Panc1 (cell line): ENCODE measurements at regions not wholly inside any gene's neighbourhood (a gene's known extent, or its start where the extent isn't known, plus 50 kb on each side); places are given as distances from the start of the nearest gene placed in this dataset.

Source experiments
- ATAC-seq: fragments of 200-7000 bp; cut with Tn5 transposase; 2 replicates; pipeline ENCODE4 v1.9.1; 2020; ENCODE audit warnings: mild to moderate bottlenecking, moderate library complexity
- BruUV-seq: library from RNA; stranded (reverse); fragments of 400-500 nt; replicated peaks from 2 replicates; lab custom pipeline; 2021; lab: Mats Ljungman, UMichigan
- CTCF ChIA-PET: fragments of 300-600 bp; sonication (Branson Sonifier 250); formaldehyde crosslinking; loops from one replicate; lab custom pipeline; 2022; ENCODE audit warnings: antibody characterized with exemption; lab: Charles Lee
- POLR2A ChIA-PET: fragments of 300-600 bp; sonication (Branson Sonifier 250); formaldehyde crosslinking; loops from one replicate; lab custom pipeline; 2022; ENCODE audit warnings: antibody characterized with exemption; lab: Charles Lee
- DNase-seq: peaks from one replicate; pipeline ENCODE4 v3.0.0-alpha.2; 2010; ENCODE audit warnings: low read depth, low spot score
- H3K27ac ChIP-seq: 2 replicates; pipeline ENCODE4 v1.5.1; 2011; ENCODE audit warnings: mild to moderate bottlenecking, low read length, inconsistent platforms
- H3K27me3 ChIP-seq: fragments of 200-500 bp; sonication (Bioruptor generic); 2 replicates; pipeline ENCODE4 v1.6.0; 2014; ENCODE audit warnings: low read length, inconsistent platforms; ENCODE audit not compliant: control insufficient read depth, insufficient read depth
- H3K36me3 ChIP-seq: fragments of 200-500 bp; sonication (Bioruptor generic); 2 replicates; pipeline ENCODE4 v1.5.1; 2014; ENCODE audit warnings: inconsistent platforms, mild to moderate bottlenecking, low read length, moderate library complexity; ENCODE audit not compliant: control insufficient read depth, insufficient read depth
- H3K4me1 ChIP-seq: 2 replicates; pipeline ENCODE4 v1.5.1; 2011; ENCODE audit warnings: inconsistent platforms, mild to moderate bottlenecking, low read length, moderate library complexity; ENCODE audit not compliant: control insufficient read depth, insufficient read depth
- H3K4me3 ChIP-seq, 2 experiments: 2 replicates each; pipeline ENCODE4 v1.5.1; 2011 to 2012; ENCODE audit warnings: low read depth in 2 of 2, low read length in 2 of 2, mild to moderate bottlenecking in 2 of 2, inconsistent platforms in 1 of 2, moderate library complexity in 1 of 2
- H3K9me3 ChIP-seq: fragments of 200-500 bp; sonication (Bioruptor generic); 2 replicates; pipeline ENCODE4 v1.5.1; 2014; ENCODE audit warnings: low read depth, mild to moderate bottlenecking, inconsistent platforms, low read length, moderate library complexity; ENCODE audit not compliant: control insufficient read depth, insufficient read depth
- CTCF ChIP-seq: fragments of 450-650 bp; IDR thresholded peaks from 2 replicates; pipeline ENCODE4 v1.5.1; 2017; ENCODE audit warnings: mild to moderate bottlenecking
- POLR2AphosphoS5 ChIP-seq: IDR thresholded peaks from 2 replicates; pipeline ENCODE4 v1.6.1; 2012; ENCODE audit warnings: mild to moderate bottlenecking, low read depth, low read length, moderate library complexity
- REST ChIP-seq, 2 experiments: IDR thresholded peaks; 2 replicates each; pipeline ENCODE4 v1.6.1; 2011 to 2012; ENCODE audit warnings: low read depth in 2 of 2, control low read depth in 1 of 2, low read length in 1 of 2, mild to moderate bottlenecking in 1 of 2, moderate library complexity in 1 of 2; ENCODE audit not compliant: insufficient read depth in 1 of 2
- SIN3A ChIP-seq: IDR thresholded peaks from 2 replicates; pipeline ENCODE4 v1.6.1; 2012; ENCODE audit warnings: low read depth, mild to moderate bottlenecking, low read length, moderate library complexity, borderline replicate concordance; ENCODE audit not compliant: insufficient read depth
- TCF7L2 ChIP-seq: IDR thresholded peaks from 2 replicates; pipeline ENCODE4 v1.6.1; 2011; ENCODE audit warnings: mild to moderate bottlenecking, low read depth, low read length, inconsistent platforms
- in situ Hi-C: cut with HindIII; loops from 2 replicates; pipeline ENCODE4 v1.10.0; 2016; ENCODE audit warnings: low sequenced_read_pairs, low pct_unique_long_range_greater_than_20kb
- intact Hi-C: fragments of 100-400 bp; cut with micrococcal nuclease; formaldehyde crosslinking; loops from one replicate; pipeline ENCODE4 v1.10.0; 2022; ENCODE audit not compliant: unreplicated experiment

GRCh38 chr1:218943371-218943770 is 230.3 kb upstream of the LYPLAL1 start:
- in situ Hi-C loops (no loop called here), intact Hi-C loops (no loop called here)
- BruUV-seq: no TSS peak
- no peaks in the 10 kb centered on the region for H3K9me3 ChIP-seq
- ChIA-PET CTCF (no interaction called here), POLR2A (no interaction called here)
- no peak overlapping the region for H3K4me3 ChIP-seq
- H3K4me1 ChIP-seq: no peaks in the 10 kb centered on the region
- no peak for ATAC-seq
- H3K27me3 ChIP-seq: no peaks in the 10 kb centered on the region
- DNase-seq: no peak
- H3K36me3 ChIP-seq: no peaks in the 10 kb centered on the region
- no peak for TF ChIP-seq SIN3A
- TF ChIP-seq REST (IDR thresholded peaks at IDR 0.05; ENCODE audit: insufficient read depth in 1 of 2, low read depth in 2 of 2, low read length in 1 of 2): no peak
- no peak for TF ChIP-seq POLR2AphosphoS5
- no peak for TF ChIP-seq TCF7L2
- TF ChIP-seq CTCF: no peak
- H3K27ac ChIP-seq: no peak overlapping the region

GRCh38 chr1:218945050-218945449 is 228.6 kb upstream of the LYPLAL1 start:
- Histone ChIP-seq H3K4me1 (no peaks in the 10 kb centered on the region), H3K27ac (no peak overlapping the region), H3K36me3 (no peaks in the 10 kb centered on the region), H3K4me3 (no peak overlapping the region), H3K27me3 (no peaks in the 10 kb centered on the region), H3K9me3 (no peaks in the 10 kb centered on the region)
- ChIA-PET POLR2A (no interaction called here), CTCF (no interaction called here)
- TF ChIP-seq POLR2AphosphoS5 (no peak), CTCF (no peak), REST (IDR thresholded peaks at IDR 0.05; ENCODE audit: insufficient read depth in 1 of 2, low read depth in 2 of 2, low read length in 1 of 2) (no peak)
- no peak for ATAC-seq
- no peak for DNase-seq
- in situ Hi-C loops (no loop called here), intact Hi-C loops (no loop called here)
- BruUV-seq: no TSS peak
